ENCODE measurements at regions not wholly inside any gene's neighbourhood (a gene's known extent, or its start where the extent isn't known, plus 50 kb on each side); places are given as distances from the start of the nearest gene placed in this dataset.

GRCh38 chr6:122337645-122338044 is 61.8 kb upstream of the HSF2 start:
- Histone ChIP-seq H2BK12ac (ENCODE audit: insufficient read length, low read depth, low read length) (no peak overlapping the region), H3K18ac (ENCODE audit: insufficient read length, low read depth, low read length) (no peak overlapping the region), H4K8ac (replicated peaks; ENCODE audit: insufficient read length, low read depth, low read length) (no peak overlapping the region), H3K23me2 (ENCODE audit: insufficient read length, low read depth, low read length, poor library complexity, severe bottlenecking) (no peaks in the 10 kb centered on the region), H3K4me1 (ENCODE audit: insufficient read depth, low read length) (no peaks in the 10 kb centered on the region), H3K27me3 (ENCODE audit: insufficient read depth, low read length) (no peaks in the 10 kb centered on the region), H2BK5ac (ENCODE audit: insufficient read length, low read length) (no peak overlapping the region), H3T11ph (ENCODE audit: low read length) (no peak overlapping the region), H3K9me3 (ENCODE audit: control insufficient read depth, low read depth, low read length) (no peaks in the 10 kb centered on the region), H3K9ac (ENCODE audit: extremely low read depth, insufficient read length, low read length) (no peak overlapping the region), H4K5ac (ENCODE audit: insufficient read length, low read depth, low read length) (no peak overlapping the region), H3K27ac (ENCODE audit: insufficient read length, low read depth, low read length) (no peak overlapping the region), H3K56ac (ENCODE audit: insufficient read length, low read depth, low read length) (no peak overlapping the region), H2BK15ac (ENCODE audit: low read depth, low read length) (no peak overlapping the region), H2AK5ac (ENCODE audit: insufficient read length, low read length) (no peak overlapping the region), H3K23ac (ENCODE audit: insufficient read length, low read depth, low read length) (no peak overlapping the region), H3K79me2 (ENCODE audit: insufficient read depth, low read length) (no peaks in the 10 kb centered on the region), H3K79me1 (ENCODE audit: insufficient read depth, low read depth, low read length, poor library complexity, severe bottlenecking) (no peaks in the 10 kb centered on the region), H2BK20ac (ENCODE audit: low read depth, low read length, poor library complexity, severe bottlenecking) (no peak overlapping the region), H3K4ac (ENCODE audit: low read depth, low read length) (no peak overlapping the region), H2BK120ac (ENCODE audit: low read depth, low read length, poor library complexity, severe bottlenecking) (no peak overlapping the region), H4K20me1 (ENCODE audit: control insufficient read depth, insufficient read depth, insufficient read length) (no peaks in the 10 kb centered on the region), H4K91ac (ENCODE audit: insufficient read length, low read depth, low read length) (no peak overlapping the region), H2AFZ (ENCODE audit: low read length) (no peak overlapping the region), H3K14ac (ENCODE audit: insufficient read depth, low read length) (no peak overlapping the region), H3K4me2 (ENCODE audit: insufficient read depth, insufficient read length, low read length) (no peak overlapping the region)
- no peaks in the 10 kb centered on the region for H3K9me3 Mint-ChIP-seq
- TF ChIP-seq CTCF (conservative IDR thresholded peaks at IDR 0.05) = no peak
- no peak overlapping the region for H3K27ac Mint-ChIP-seq
- no peaks in the 10 kb centered on the region for H3K4me1 Mint-ChIP-seq
- H3K27me3 Mint-ChIP-seq (ENCODE audit: low read depth) = no peaks in the 10 kb centered on the region
- no peak for DNase-seq
- no peak overlapping the region for H3K4me3 Mint-ChIP-seq
- no CpG with 5 or more reads among the region's 3 CpGs for WGBS (ENCODE audit: extremely low coverage, insufficient read length, low lambda C conversion rate)
- H3K36me3 Mint-ChIP-seq (ENCODE audit: insufficient read depth in 1 of 3, low read depth in 3 of 3) = no peaks in the 10 kb centered on the region

Measured in H9 (cell line).